Upper lobe of right lung (tissue), 1 donor: ENCODE measurements at regions not wholly inside any gene's neighbourhood (a gene's known extent, or its start where the extent isn't known, plus 50 kb on each side); places are given as distances from the start of the nearest gene placed in this dataset.

Experiments
- ATAC-seq: fragments of 200-7000 bp; cut with Tn5 transposase; one replicate; pipeline ENCODE4 v1.9.1; 2020; ENCODE audit warnings: mild to moderate bottlenecking, moderate library complexity
- DNase-seq: peaks from one replicate; pipeline ENCODE4 v3.0.0-alpha.2; 2020
- H3K27ac ChIP-seq: fragments of 200-600 bp; one replicate; pipeline ENCODE4 v1.8.0; 2022
- H3K27me3 ChIP-seq: fragments of 200-600 bp; one replicate; pipeline ENCODE4 v1.8.0; 2022; ENCODE audit warnings: mild to moderate bottlenecking
- H3K36me3 ChIP-seq: fragments of 200-600 bp; one replicate; pipeline ENCODE4 v1.8.0; 2022
- H3K4me1 ChIP-seq: fragments of 200-600 bp; one replicate; pipeline ENCODE4 v1.8.0; 2022
- H3K4me3 ChIP-seq: fragments of 200-600 bp; one replicate; pipeline ENCODE4 v1.8.0; 2022; ENCODE audit warnings: mild to moderate bottlenecking
- H3K9me3 ChIP-seq: fragments of 200-600 bp; one replicate; pipeline ENCODE4 v1.8.0; 2022
- CTCF ChIP-seq: fragments of 200-600 bp; IDR thresholded peaks from one replicate; pipeline ENCODE4 v1.8.0; 2022; ENCODE audit warnings: antibody characterized with exemption
- intact Hi-C: fragments of 100-400 bp; cut with DNase I; formaldehyde crosslinking; loops from one replicate; pipeline ENCODE4 v1.11.0; 2022
- donor health status: DM: no; HTN: yes; CAD: no; lungs with severe emphysema.

GRCh38 chr9:87792831-87793288, 66.9 kb downstream of the CTSL start:
- peak overlapping the region; percentile 67 for H3K27ac ChIP-seq
- peak; percentile 81 for DNase-seq

GRCh38 chr9:87793292-87793691, 67.4 kb downstream of the CTSL start:
- ATAC-seq (peak; percentile 64), DNase-seq (no peak)
- Histone ChIP-seq H3K36me3 (no peaks in the 10 kb centered on the region), H3K4me1 (no peaks in the 10 kb centered on the region), H3K9me3 (no peaks in the 10 kb centered on the region), H3K27me3 (no peaks in the 10 kb centered on the region), H3K4me3 (no peak overlapping the region), H3K27ac (peak overlapping the region; percentile 67)
- intact Hi-C loops = no loop called here
- TF ChIP-seq CTCF = no peak

More at GRCh38 chr9:87792831-87793288, 66.9 kb downstream of the CTSL start:
- H3K4me3 ChIP-seq = no peak overlapping the region
- no peaks in the 10 kb centered on the region for H3K9me3 ChIP-seq
- peak; percentile 98 for ATAC-seq
- intact Hi-C loops = no loop called here
- peak; percentile 26 for TF ChIP-seq CTCF
- no peaks in the 10 kb centered on the region for H3K27me3 ChIP-seq
- no peaks in the 10 kb centered on the region for H3K36me3 ChIP-seq
- H3K4me1 ChIP-seq = no peaks in the 10 kb centered on the region

GRCh38 chr9:87795178-87795577, 69.3 kb downstream of the CTSL start:
- Histone ChIP-seq H3K27ac (no peak overlapping the region), H3K4me1 (no peaks in the 10 kb centered on the region), H3K36me3 (no peaks in the 10 kb centered on the region), H3K27me3 (no peaks in the 10 kb centered on the region), H3K9me3 (no peaks in the 10 kb centered on the region), H3K4me3 (no peak overlapping the region)
- intact Hi-C loops = no loop called here
- TF ChIP-seq CTCF = no peak
- no peak for DNase-seq
- ATAC-seq = no peak

- Histone ChIP-seq H3K9me3 (no peaks in the 10 kb centered on the region), H3K36me3 (no peaks in the 10 kb centered on the region), H3K27me3 (no peaks in the 10 kb centered on the region), H3K27ac (no peak overlapping the region), H3K4me3 (no peak overlapping the region), H3K4me1 (no peaks in the 10 kb centered on the region)
- intact Hi-C loops = no loop called here
- DNase-seq = no peak
- ATAC-seq = peak; percentile 16
- TF ChIP-seq CTCF = no peak
Observed at GRCh38 chr9:87796196-87796595, 70.3 kb downstream of the CTSL start.

- H3K9me3 ChIP-seq = no peaks in the 10 kb centered on the region
- no peak for DNase-seq
- H3K36me3 ChIP-seq = no peaks in the 10 kb centered on the region
- H3K27ac ChIP-seq = no peak overlapping the region
- no peak for ATAC-seq
- no peaks in the 10 kb centered on the region for H3K4me1 ChIP-seq
- H3K4me3 ChIP-seq = no peak overlapping the region
- no peak for TF ChIP-seq CTCF
- intact Hi-C loops = no loop called here
- H3K27me3 ChIP-seq = no peaks in the 10 kb centered on the region
Observed at GRCh38 chr9:87798261-87798833, 72.4 kb downstream of the CTSL start.

GRCh38 chr9:87799503-87799902, 73.6 kb downstream of the CTSL start:
- ATAC-seq = no peak

More at GRCh38 chr9:87799503-87799902, 73.6 kb downstream of the CTSL start:
- no peaks in the 10 kb centered on the region for H3K27me3 ChIP-seq
- H3K4me3 ChIP-seq = no peak overlapping the region
- H3K36me3 ChIP-seq = no peaks in the 10 kb centered on the region
- no peaks in the 10 kb centered on the region for H3K9me3 ChIP-seq
- no peak for DNase-seq
- H3K27ac ChIP-seq = no peak overlapping the region
- no peak for TF ChIP-seq CTCF
- intact Hi-C loops = no loop called here
- H3K4me1 ChIP-seq = no peaks in the 10 kb centered on the region
